WI38 (cell line): ENCODE measurements at regions not wholly inside any gene's neighbourhood (a gene's known extent, or its start where the extent isn't known, plus 50 kb on each side); places are given as distances from the start of the nearest gene placed in this dataset.

Experiments
- H3K4me3 ChIP-seq: 2 replicates; pipeline ENCODE4 v1.5.1; 2011; ENCODE audit warnings: low read depth, mild to moderate bottlenecking, control low read depth, low read length
- CTCF ChIP-seq: IDR thresholded peaks from 2 replicates; pipeline ENCODE4 v1.5.1; 2012; ENCODE audit warnings: low read depth, mild to moderate bottlenecking, control low read depth, low read length

DNA sequence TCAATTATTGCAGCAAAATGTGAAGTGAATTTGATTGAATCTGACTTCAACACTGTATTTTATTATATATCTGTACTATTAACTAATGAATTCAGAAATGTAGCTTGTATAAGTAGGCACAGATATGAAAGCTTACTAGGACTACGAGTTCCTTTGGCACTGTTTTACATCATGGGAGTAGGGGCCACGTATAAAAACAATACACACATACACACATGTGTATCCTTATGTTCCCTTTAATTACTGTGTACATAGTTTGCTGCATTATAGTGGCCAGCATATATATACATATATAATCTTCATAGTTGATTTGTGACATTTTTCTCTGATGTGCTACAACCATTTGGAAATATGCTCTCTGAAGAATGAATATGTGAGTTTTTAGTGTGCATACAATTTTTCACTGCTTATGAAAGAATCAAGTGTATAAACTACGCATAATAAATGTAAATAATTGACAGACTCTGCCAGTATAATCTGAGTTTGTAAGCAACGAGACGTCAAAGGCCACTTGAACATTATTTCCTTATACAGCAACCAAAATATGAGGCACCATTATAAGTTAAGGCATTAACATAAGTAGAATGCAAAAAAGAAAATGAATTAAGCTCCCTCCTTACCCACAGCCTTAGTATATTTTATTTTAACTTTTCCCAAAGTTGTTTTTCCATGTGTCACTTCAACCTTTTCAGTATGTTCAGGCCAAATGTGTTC is 98.1 kb upstream of the GALNT5 start:
- TF ChIP-seq CTCF: no peak
- H3K4me3 ChIP-seq: no peak overlapping the region

DNA sequence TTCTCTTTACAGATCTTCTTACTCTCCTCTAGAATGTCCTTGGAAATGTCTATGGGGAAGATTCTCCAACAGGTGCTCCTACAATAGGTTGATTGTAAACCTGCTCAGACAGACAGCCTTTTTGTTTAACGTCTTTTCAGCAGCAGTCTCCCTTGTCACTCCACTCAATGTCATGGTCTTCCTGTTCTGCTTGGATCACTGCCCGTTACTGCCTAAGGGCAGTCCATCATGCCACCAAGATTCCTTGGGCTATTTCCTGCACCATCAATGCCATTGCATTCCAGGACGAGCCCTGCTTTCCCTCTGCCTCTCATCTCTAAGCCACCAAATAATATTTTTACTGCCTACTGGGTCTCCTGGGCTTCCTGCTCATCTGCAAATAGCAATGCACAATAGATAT is 97.4 kb upstream of the GALNT5 start:
- no peak overlapping the region for H3K4me3 ChIP-seq
- TF ChIP-seq CTCF: no peak

DNA sequence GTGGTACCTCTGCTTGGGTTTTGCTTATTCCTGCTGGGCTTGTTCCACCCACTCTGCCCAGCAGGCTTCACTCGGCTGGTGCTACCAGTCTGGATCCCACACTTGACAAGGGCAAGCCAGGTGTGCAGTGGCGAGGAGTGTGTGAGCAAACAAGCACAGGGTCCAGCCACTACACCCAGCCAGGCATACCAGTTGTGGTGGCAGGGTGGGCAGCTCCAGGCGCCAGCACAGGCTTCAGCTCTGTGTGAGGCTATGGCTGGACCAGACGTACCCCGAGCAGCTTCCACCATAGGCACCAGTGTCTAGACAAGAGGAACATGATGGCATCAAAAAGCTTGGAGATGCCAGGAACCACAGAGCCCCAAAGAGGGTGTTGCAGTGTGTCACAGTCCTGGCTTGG is 93.1 kb upstream of the GALNT5 start:
- no peak for TF ChIP-seq CTCF
- H3K4me3 ChIP-seq: no peak overlapping the region

- TF ChIP-seq CTCF: no peak
- no peak overlapping the region for H3K4me3 ChIP-seq
These were observed 92.6 kb upstream of the GALNT5 start for GRCh38 chr2:157164891-157165290.

DNA sequence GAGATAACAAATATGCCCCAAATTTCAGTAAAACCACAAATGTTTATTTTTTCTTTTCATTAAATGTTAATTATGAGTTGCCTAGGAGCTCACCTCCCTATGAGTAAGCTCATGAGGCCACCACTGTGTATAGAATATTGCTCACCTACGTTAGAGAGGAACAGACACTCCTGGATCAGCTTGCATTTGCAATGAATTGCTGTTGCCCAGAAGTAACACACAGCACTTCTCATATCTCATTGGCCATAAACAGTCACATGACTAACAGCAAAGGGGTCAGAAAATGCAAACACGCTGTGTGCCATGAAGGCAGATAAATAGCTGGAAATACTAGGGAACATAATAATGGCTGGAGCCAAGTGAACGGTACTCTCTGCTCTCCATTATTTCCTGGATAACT is 89.0 kb upstream of the GALNT5 start:
- no peak for TF ChIP-seq CTCF
- H3K4me3 ChIP-seq: no peak overlapping the region

GRCh38 chr2:157169889-157170288 is 87.6 kb upstream of the GALNT5 start:
- no peak overlapping the region for H3K4me3 ChIP-seq
- TF ChIP-seq CTCF: no peak

DNA sequence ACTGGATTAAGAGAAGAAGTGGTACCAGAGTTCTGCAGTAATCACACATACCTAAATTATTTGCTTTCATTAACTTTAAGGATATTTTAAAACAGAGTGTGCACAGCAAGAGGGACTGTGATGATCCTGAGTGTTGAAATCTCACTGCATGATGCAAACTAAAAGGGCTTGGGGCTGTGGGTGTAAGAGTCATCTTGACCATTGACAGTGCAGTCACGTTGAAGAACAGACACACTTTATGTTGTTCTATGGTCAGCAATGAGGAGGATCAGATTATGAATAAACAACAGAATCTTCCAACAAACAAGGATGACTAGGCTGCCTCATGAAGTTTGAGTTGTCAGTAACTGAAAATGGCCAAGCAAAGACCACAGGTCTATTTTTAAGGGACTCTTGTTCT is 87.2 kb upstream of the GALNT5 start:
- no peak overlapping the region for H3K4me3 ChIP-seq
- no peak for TF ChIP-seq CTCF
